HG03060 (cell line): ENCODE measurements at regions not wholly inside any gene's neighbourhood (a gene's known extent, or its start where the extent isn't known, plus 50 kb on each side); places are given as distances from the start of the nearest gene placed in this dataset.

Source experiments
- ATAC-seq: cut with Tn5 transposase; IDR thresholded peaks from one replicate; pipeline ENCODE4 v1.9.1; 2021; ENCODE audit warnings: low read depth, moderate number of reproducible peaks; ENCODE audit not compliant: unreplicated experiment

DNA sequence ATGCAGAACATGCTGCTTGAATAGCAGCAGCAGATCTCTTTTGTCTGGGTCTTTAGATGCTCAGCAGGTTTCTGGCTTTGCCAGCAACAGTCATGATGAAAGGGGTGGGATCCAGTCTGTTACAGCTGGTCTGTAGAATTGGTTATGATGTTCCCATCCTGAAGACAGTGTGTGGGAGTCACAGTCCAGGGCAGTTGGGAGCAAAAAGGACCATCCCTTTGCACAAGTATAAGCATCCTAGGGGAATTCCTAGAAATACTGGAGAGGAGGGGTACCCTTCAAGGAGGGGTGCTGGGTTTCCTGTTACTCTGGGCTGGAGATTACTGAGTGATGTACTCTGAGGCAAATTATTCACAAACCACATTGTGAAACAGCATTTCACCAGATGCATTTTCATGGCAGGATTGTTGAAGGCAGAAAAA, 119.9 kb upstream of the RND3 start:
- ATAC-seq: no peak

GRCh38 chr2:150606380-150607060, 119.1 kb upstream of the RND3 start:
- no peak for ATAC-seq

GRCh38 chr2:150605664-150606063, 118.2 kb upstream of the RND3 start:
- no peak for ATAC-seq

GRCh38 chr2:150601280-150602038, 114.0 kb upstream of the RND3 start:
- no peak for ATAC-seq

GRCh38 chr2:150599889-150600288, 112.4 kb upstream of the RND3 start:
- no peak for ATAC-seq

GRCh38 chr2:150598383-150598782, 110.9 kb upstream of the RND3 start:
- ATAC-seq: no peak

- ATAC-seq: no peak
Observed at GRCh38 chr2:150595803-150596470, 108.5 kb upstream of the RND3 start.

DNA sequence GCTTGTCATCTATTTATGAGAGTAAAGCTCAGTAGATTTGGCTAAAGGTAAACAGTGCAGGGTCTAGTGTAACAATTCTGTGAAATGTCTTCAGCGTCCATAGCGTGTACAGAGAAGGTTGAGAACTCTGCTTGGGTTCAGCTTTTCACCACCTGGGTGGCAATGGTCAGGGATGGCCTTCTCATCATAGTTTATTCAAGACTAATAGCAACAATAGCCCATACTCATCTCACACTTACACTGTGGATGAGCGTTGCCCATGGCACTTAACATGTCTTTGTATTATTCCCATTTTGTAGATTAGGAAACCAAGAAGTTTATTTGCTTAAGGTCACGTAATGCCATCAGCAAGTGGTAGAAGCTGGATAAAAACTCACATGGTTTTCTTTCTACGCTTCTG, 106.8 kb upstream of the RND3 start:
- no peak for ATAC-seq

DNA sequence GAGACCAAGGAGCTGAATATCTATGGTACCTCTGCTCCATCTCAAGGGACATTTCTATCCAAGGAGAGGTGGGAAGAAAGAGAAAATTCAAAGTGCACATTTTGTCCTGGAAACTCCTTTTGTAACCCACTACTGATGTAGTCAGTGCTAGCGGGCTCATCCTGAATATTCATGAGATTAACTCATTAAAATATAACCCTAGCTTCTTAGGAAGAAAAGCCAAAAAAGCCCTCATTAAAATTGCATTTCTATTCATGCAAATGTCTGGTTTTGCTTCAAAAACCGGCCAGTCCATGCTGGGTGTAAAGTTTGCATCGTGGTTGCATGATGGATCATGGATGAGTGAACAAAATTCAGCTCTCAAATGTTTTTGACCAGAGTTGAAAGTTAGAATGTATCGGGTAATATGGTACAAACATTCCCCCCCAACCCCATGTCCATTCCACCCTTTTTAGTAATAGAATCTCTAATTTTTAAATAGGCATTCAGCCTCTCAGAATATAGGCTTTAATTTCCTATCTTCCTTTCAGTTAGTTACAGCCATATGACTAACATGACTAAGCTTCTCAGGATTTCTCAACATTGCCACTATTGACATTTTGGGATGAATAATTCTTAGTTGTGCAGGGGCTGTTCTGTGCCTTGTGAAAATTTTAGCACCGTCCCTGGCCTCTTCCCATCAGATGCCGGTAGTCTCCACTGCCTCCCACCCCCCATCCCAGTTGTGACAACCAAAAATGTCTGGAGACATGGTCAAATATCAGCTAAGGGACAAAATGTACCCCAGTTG, 104.2 kb upstream of the RND3 start:
- ATAC-seq: no peak

GRCh38 chr2:150589681-150590080, 102.2 kb upstream of the RND3 start:
- ATAC-seq: no peak

GRCh38 chr2:150588506-150588870, 101.0 kb upstream of the RND3 start:
- no peak for ATAC-seq

GRCh38 chr2:150587547-150588505, 100.4 kb upstream of the RND3 start:
- ATAC-seq: no peak

- ATAC-seq: no peak
Observed at GRCh38 chr2:150586858-150587257, 99.4 kb upstream of the RND3 start.

GRCh38 chr2:150585221-150585971, 97.9 kb upstream of the RND3 start:
- no peak for ATAC-seq

DNA sequence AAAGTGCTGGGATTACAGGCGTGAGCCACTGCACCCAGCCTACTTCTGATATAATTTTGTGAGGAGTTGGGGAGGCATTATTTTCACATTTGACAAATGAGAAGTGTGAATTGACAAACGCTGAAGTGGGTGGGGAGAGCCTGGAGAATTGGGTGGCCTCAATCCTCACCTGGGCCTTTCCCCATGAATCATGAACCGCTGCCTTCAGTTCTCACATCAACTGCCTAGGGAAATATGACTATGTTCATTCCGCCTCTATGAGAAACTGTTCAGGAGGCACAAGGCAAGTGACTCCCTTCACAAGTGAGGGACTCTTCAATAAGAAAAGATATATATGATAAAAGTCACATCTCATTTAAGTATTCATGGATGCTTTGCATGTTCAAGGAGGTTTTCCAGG, 96.6 kb upstream of the RND3 start:
- no peak for ATAC-seq

DNA sequence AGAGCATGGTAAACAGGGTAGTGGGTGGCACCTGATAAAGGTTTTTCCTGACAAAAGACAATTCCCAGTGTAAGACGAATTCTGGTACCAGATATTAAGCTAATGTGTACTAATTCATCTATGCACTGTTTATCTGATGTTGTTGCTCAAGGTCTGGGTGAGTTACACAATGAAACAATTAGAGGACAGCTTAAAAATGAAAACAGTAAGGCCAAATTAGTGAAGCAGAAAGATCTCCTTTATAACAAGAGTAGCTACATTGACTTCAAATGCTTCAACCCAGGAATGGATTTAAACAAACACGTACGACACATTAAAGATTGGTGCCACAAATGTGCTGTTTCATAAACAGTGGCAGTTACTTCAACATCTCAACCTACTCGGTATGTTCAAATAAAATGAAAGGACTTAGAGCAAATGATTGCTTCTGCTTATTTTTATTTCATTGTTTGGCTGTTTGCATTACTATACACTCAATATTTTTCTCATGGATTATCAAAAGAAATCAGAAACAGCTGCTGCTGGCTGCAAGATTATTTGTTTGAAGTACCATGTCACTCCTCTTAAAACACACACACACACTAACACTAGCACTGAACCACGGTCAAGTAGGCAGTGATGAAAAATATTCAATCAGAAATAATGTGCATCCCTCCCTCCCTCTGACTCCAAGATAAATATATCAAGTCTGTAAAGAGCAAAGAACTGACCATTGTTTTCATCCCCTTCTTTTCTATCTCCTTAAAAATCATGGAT, 94.4 kb upstream of the RND3 start:
- ATAC-seq: no peak

- no peak for ATAC-seq
Observed at GRCh38 chr2:150578481-150578880, 91.0 kb upstream of the RND3 start.

DNA sequence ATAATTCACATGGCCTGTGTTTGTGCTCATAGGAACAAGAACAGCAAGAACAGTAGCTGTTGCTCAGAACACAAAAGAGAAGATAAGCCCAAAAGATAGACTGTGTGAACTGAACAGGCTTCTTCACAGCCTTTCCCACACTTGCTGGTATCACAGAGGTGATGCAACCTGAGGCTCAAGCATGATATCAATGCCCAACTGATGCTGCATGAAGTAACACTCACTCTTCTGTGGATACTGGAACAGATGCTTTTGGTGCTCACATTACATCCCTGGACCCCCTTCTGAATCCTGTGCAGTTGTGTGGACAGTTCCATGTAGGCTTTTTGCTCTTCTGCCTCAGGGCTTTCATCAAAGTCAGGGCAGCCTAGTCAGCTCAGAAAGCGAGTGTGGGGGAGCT, 88.4 kb upstream of the RND3 start:
- ATAC-seq: no peak
